8988T (cell line): ENCODE measurements at regions not wholly inside any gene's neighbourhood (a gene's known extent, or its start where the extent isn't known, plus 50 kb on each side); places are given as distances from the start of the nearest gene placed in this dataset.

ENCODE experiments used
- DNase-seq: peaks from one replicate; pipeline ENCODE4 v3.0.0; 2011

DNA sequence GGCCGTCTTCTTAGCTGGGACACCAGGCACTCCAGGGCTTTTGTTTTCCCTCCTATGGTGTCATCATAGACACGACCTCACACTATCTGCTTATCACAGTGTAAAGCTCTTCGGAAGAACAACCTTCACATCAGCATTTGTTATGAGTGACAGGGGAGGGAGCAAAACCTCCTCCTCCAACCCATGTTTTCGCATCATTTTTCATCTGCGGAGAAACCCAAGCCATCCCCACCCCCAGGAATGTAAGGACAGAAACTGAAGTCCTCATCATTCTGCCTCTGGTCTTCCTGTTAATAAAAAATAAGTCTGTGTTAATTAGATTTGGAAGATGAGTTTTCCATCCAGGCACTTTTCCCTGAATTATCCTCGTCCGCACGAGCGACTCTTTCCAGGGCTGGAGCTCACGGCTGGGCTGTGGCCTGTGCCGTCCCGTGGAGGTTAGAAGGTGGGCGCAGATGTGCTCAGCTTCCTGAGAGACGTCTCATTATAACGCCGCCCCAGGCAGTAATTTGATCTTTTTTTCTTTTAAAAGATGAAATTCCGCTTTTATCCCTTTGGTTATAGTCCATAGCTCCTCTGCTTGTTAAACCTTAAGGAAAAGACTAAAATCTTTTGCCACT lies 101.6 kb upstream of the TMEM18 start:
- DNase-seq: no peak

DNA sequence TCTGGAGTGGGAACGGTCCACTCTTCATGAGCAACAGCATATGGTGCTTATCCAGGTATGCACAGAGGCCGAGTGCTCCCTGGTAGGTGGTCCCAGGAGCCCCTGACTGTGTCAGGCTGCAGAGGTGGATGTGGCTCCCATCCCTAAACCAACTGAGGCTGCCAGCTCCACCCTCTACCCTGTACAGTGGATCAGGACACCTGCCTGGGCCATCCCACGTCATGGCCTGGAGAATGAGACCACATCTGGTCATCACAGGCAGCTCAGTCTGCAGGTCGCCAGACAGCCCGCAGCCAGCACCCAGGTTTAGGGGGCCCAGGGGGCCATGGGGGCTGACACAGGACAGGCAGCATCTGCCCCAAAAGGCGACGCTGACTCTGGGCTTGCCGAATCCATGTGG lies 100.3 kb upstream of the TMEM18 start:
- no peak for DNase-seq

GRCh38 chr2:777051-777450 lies 99.8 kb upstream of the TMEM18 start:
- no peak for DNase-seq

DNA sequence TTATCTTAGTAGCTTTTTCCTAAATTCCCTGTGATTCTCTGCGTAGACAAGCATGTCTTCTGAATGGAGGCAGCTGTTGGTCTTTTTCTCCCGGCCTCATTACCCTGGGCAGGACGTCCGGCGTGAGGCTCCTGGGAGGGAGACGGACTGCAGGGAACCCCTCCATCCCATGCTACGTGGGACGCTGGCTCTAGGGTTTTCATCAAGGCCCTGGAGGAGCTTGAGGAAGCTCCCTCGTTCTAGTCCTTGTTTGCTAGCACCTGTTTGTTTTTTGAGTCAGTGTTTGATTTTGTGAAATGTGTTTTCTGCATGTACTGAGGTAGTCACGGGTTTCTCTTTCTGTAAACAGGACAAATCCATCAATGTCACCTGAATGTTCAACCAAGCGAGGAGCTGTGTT lies 99.3 kb upstream of the TMEM18 start:
- DNase-seq: no peak

DNA sequence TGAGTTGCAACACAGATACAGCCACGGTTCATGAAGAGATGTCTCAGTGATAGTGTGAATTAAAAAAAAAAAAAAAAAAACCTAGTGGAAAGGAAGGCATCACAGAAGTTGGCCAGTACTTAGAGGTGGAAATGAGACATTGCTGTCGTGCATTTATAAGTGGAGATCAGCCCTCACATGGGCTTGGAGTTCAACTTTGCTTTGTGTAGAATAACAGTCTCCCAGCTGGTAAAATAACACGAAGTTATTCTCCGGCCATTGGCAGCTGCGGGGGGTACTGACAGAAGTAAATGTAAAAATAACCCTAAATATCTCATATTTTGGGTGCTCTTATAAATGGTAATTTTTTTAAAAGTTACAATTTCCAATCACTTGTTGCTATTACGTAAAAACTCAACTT lies 98.8 kb upstream of the TMEM18 start:
- no peak for DNase-seq

GRCh38 chr2:774436-774835 lies 97.2 kb upstream of the TMEM18 start:
- no peak for DNase-seq

- no peak for DNase-seq
Observed at GRCh38 chr2:773256-774160, 96.3 kb upstream of the TMEM18 start.

- no peak for DNase-seq
Observed at GRCh38 chr2:771538-771937, 94.3 kb upstream of the TMEM18 start.

- no peak for DNase-seq
Observed at GRCh38 chr2:770776-771175, 93.6 kb upstream of the TMEM18 start.

DNA sequence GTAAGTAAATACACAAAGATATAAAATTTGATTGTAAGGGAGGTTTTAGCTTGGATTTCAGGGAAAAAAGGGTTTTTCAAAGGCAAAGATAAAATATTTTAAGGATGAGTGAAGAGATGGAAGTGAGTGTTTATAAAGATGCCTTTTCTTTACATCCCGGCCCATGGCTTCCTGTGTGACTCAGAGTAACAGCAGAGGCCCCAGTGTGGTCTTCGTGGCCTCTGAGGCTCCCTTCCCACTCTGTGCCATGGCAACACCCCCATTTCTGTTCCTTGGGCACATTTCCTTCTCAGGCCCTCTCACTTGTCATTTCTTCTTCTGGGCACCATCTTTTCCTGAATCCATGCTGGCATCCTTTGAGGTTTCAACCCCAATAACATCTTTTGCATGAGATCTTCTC lies 92.6 kb upstream of the TMEM18 start:
- no peak for DNase-seq

- DNase-seq: no peak
Observed at GRCh38 chr2:768451-768850, 91.2 kb upstream of the TMEM18 start.

GRCh38 chr2:767944-768343 lies 90.7 kb upstream of the TMEM18 start:
- DNase-seq: no peak

DNA sequence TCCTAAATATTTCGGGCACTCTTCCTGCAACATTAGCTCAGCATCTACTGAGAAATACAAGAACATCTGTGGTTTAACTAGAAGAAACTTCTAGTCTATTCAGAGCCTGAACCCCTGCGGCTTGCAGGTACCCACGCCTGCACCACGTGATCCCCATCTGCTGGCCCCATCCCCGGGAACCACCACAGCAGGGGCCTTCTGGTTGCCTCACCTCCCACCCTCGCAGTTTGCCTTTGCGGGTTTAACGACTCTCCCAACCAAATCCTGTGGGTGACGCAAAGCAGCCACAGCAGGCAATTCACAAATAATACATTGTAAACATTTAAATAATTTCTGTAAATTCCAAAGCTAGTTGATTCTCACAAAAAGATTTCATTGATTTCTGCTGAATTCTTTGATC lies 90.2 kb upstream of the TMEM18 start:
- no peak for DNase-seq

DNA sequence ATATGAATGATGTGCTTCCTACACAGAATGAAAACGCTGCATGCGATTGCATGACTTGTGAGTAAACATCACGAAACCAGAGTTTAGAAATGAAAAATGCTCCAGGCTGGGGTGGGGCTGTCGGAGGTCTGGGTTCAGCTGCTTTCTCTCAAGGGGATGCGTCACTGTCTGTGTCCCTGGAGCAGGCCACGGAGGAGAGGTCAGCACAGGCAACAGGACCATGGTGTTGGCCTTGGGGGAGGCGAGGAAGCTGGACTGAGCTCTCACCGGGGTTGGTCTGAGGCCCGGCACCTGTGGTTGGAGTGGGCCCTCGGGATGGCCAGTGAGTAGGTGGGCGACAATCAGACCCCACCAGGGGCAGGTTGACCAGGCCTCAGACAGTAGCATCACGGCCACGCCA lies 89.0 kb upstream of the TMEM18 start:
- DNase-seq: no peak

- no peak for DNase-seq
Observed at GRCh38 chr2:765369-765768, 88.2 kb upstream of the TMEM18 start.

DNA sequence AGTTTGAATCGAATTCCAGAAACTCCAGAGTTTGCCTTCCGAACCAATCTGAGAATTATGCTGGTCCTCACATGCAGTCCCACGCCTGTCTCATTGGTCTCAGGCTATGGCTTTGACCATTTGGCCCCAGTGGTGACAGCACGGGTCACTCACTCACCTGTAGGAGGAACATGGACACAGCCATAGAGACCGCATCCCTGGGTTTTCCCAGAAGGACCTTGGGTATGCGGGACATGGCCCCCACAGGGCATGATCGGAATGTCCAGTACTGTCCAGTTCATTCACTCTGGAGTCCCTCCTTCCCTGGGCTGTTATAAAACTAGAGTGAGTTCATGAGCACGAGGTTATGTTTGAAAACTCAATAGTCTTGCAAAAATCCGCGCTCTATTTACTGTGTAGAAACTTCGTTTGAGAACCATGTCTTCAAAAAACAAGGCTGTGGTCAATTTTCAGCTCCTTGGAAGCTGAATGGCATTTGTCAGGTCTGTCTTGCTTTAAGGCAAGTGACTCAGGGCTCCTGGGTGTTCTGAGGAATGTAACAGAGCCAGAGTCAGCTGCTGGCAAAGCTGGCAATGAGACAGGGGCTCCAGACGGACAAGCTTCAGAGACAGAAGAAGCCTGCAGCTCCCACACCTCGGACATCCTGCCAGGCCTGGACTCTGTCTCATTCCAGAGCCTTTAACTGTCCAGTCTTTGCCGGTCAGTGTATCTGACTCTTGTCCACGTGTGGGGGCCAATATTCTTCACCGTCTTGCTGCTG lies 86.7 kb upstream of the TMEM18 start:
- DNase-seq: no peak

- no peak for DNase-seq
Observed at GRCh38 chr2:762646-763045, 85.4 kb upstream of the TMEM18 start.

DNA sequence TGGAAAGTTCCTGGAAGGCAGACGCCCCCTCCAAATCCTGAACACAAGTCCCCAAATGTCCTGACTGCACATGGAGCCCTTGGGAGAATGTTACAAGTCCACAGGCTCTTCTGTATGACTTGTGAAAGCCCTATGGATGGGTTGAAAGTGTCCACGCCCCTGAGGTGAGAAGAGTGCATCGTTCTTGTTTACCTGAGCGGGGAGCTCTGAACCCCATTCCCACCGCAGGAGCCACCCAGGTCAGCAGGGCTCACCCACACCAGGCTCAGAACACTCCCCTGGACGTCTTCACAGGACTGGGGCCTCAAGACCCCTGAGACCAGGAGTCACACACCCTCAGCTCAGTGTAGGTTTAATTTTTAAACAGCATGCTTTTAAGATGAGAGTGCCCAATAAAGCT lies 84.2 kb upstream of the TMEM18 start:
- DNase-seq: no peak

DNA sequence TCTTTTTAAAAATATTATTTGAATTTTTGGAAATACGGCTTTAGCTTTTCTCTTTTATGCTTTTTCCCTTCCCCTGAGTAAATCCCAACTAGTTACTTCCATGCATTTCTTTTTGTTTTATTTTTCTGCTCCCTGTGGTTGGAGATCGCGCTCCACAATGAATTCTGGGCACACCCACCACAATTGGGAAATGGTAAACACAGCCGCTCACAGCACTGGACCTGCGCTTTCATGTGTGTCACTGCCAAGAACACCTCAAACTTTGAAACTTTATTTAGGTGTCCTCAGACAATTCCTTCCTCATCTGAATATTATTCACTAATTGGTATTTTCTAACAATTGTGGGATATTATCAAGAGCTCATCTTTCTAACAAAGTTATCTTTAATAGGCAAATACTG lies 82.8 kb upstream of the TMEM18 start:
- no peak for DNase-seq

DNA sequence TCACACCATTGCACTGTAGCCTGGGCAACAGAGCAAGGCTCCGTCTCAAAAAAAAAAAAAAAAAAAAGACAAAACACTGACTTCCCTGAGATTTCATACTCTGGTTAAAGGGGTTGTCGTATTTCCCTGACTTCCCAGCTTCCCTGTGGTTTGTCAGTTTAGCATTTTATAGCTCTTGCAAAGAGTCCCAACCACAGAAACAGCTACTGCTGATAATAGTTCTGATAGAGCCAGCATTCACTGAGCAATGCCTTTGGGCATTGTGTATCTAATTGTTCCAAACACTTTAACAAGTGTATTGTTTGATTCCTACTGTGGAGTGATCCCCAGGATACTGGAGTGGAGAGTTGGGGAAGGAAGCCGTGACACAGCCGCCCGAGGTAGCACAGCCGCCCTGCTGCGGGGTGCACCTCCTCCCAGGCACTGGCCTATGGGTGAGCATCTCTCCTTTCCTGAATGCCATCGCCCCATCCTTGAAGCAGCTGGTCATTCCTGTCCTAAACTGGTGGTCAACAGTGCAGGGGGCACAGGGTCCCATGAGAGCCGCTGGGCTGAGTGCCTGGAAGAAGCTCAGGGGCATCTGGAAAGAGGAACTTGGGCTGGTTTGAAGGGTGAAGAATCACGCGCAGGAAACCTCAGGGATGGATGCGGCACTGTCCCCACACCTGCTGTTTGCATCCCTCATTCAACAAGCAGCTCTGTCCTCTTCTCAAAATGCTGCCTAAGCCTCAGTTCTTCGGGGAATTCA lies 81.0 kb upstream of the TMEM18 start:
- no peak for DNase-seq

GRCh38 chr2:753123-753522 lies 75.9 kb upstream of the TMEM18 start:
- no peak for DNase-seq

DNA sequence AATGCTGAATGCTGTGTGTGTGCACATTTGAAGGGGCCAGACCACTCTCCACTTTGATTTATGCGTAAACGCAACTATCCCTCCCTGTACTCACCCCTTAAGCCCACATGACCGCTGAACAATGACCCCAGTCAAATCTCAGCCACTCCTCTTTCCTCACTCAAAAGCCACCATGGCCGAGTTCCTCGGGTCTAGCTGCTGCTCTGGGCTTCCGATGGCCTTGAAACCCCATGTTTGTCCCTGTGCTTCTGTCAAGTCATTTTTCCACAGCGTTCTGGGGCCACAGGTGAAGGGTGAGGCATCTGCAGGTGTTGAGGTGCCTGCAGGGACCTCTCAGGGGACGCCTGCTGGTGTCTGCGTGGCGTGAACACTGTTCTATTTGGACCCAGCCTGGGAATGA lies 74.3 kb upstream of the TMEM18 start:
- DNase-seq: no peak

DNA sequence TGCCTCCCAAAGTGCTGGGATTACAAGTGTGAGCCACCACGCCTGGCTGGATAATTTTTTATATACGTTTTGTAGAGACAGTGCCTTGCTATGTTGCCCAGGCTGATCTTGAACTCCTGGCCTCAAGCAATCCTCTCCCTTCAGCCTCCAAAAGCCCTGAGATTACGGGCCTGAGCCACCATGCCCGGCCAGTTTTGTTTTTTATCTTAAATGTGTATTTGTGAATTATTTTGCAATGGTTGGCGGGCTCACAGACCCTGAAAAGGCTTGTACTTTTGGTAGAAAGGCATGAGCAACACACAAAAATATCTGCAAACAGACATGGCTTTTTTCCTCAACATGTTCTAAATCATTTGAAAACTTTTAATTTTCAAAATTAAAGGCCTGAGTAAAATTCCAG lies 73.4 kb upstream of the TMEM18 start:
- DNase-seq: no peak
